OCI-LY1 (cell line): ENCODE measurements at regions not wholly inside any gene's neighbourhood (a gene's known extent, or its start where the extent isn't known, plus 50 kb on each side); places are given as distances from the start of the nearest gene placed in this dataset.
"Not testable (repeated sequence)": the region's sequence is repeated elsewhere in the genome, so short reads cannot be mapped to it uniquely, and the experiment has no call there.

Experiments used
- H2AFZ ChIP-seq: fragments of 200-600 bp; sonication (generic), shearing (Covaris generic); 2 replicates; pipeline ENCODE4 v1.6.0; 2014; ENCODE audit warnings: antibody characterized with exemption, mild to moderate bottlenecking, low read length
- H3F3A ChIP-seq: fragments of 200-600 bp; sonication (generic), shearing (Covaris generic); 2 replicates; pipeline ENCODE4 v1.6.0; 2014; ENCODE audit warnings: mild to moderate bottlenecking, antibody characterized with exemption, low read length, moderate library complexity; ENCODE audit not compliant: insufficient read depth
- H3K27ac ChIP-seq: fragments of 200-600 bp; sonication (generic); 2 replicates; pipeline ENCODE4 v1.5.1; 2014; ENCODE audit warnings: low read length, mixed run types, mild to moderate bottlenecking, low read depth; ENCODE audit not compliant: poor library complexity, severe bottlenecking
- H3K27me3 ChIP-seq: fragments of 200-600 bp; sonication (generic); 2 replicates; pipeline ENCODE4 v1.6.0; 2014; ENCODE audit warnings: antibody characterized with exemption, mild to moderate bottlenecking, low read length, moderate library complexity; ENCODE audit not compliant: insufficient read depth
- H3K36me3 ChIP-seq: fragments of 200-600 bp; sonication (generic); 2 replicates; pipeline ENCODE4 v1.6.1; 2014; ENCODE audit warnings: mild to moderate bottlenecking, antibody characterized with exemption, low read length, moderate library complexity, mixed read lengths; ENCODE audit not compliant: insufficient read depth
- H3K4me1 ChIP-seq: fragments of 200-600 bp; sonication (generic); 2 replicates; pipeline ENCODE4 v1.5.1; 2014; ENCODE audit warnings: mild to moderate bottlenecking, low read length, moderate library complexity; ENCODE audit not compliant: insufficient read depth, severe bottlenecking
- H3K4me2 ChIP-seq: fragments of 200-600 bp; sonication (generic), shearing (Covaris generic); 2 replicates; pipeline ENCODE4 v1.6.1; 2014; ENCODE audit warnings: low read length
- H3K4me3 ChIP-seq: fragments of 200-600 bp; sonication (generic); 2 replicates; pipeline ENCODE4 v1.5.1; 2014; ENCODE audit warnings: low read length, low read depth, mild to moderate bottlenecking, mixed read lengths; ENCODE audit not compliant: poor library complexity, severe bottlenecking
- H3K79me2 ChIP-seq: fragments of 200-600 bp; shearing (Covaris generic); 2 replicates; pipeline ENCODE4 v1.6.1; 2016; ENCODE audit warnings: mixed run types, low read length, mixed read lengths; ENCODE audit not compliant: insufficient read depth
- H3K9ac ChIP-seq: fragments of 200-600 bp; sonication (generic), shearing (Covaris generic); 2 replicates; pipeline ENCODE4 v1.6.1; 2014; ENCODE audit warnings: mild to moderate bottlenecking, low read length, mixed read lengths
- H3K9me2 ChIP-seq: fragments of 200-600 bp; sonication (generic), shearing (Covaris generic); 2 replicates; pipeline ENCODE4 v1.6.1; 2014; ENCODE audit warnings: low read depth, mild to moderate bottlenecking, low read length, mixed read lengths
- H3K9me3 ChIP-seq: fragments of 200-600 bp; shearing (Covaris generic); 2 replicates; pipeline ENCODE4 v1.6.1; 2014; ENCODE audit warnings: low read length, mixed read lengths
- H4K20me1 ChIP-seq: fragments of 200-600 bp; sonication (generic), shearing (Covaris generic); 2 replicates; pipeline ENCODE4 v1.6.0; 2016; ENCODE audit warnings: mild to moderate bottlenecking, low read length; ENCODE audit not compliant: insufficient read depth

DNA sequence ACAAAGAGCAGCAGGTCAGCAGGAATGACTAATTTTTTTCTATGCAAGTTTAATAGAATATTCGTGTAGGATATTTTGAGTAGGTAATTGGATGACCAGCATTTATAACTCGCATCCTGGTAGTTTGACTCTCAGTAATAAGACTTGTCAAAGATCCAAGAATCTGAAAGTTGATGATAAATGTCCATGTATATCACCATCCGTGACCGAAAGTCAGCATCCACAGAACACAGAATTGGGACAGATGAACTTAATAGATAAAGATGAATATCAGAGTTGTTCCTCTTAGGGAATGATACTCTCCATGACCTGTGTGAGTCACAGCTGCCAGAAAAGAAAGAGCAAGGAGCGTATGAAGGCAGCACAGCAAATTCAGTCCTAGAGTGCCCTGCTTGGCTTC lies 79.4 kb downstream of the CCDC74A start:
- not testable (repeated sequence) for H3K4me3 ChIP-seq, H3K4me1 ChIP-seq, H3K4me2 ChIP-seq, H2AFZ ChIP-seq, H3K36me3 ChIP-seq, H3F3A ChIP-seq, H3K9me2 ChIP-seq, H3K79me2 ChIP-seq, H3K27me3 ChIP-seq, H4K20me1 ChIP-seq, H3K27ac ChIP-seq, H3K9me3 ChIP-seq, H3K9ac ChIP-seq

DNA sequence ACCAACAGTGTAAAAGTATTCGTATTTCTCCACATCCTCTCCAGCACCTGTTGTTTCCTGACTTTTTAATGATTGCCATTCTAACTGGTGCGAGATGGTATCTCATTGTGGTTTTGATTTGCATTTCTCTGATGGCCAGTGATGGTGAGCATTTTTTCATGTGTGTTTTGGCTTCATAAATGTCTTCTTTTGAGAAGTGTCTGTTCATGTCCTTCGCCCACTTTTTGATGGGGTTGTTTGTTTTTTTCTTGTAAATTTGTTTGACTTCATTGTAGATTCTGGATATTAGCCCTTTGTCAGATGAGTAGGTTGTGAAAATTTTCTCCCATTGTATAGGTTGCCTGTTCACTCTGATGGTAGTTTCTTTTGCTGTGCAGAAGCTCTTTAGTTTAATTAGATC lies 86.9 kb downstream of the CCDC74A start:
- H3K27ac ChIP-seq, H3K79me2 ChIP-seq, H3K9ac ChIP-seq, H4K20me1 ChIP-seq, H3K36me3 ChIP-seq, H3K9me3 ChIP-seq, H3K9me2 ChIP-seq, H3F3A ChIP-seq, H3K27me3 ChIP-seq, H3K4me3 ChIP-seq, H3K4me2 ChIP-seq, H3K4me1 ChIP-seq, H2AFZ ChIP-seq: not testable (repeated sequence)

DNA sequence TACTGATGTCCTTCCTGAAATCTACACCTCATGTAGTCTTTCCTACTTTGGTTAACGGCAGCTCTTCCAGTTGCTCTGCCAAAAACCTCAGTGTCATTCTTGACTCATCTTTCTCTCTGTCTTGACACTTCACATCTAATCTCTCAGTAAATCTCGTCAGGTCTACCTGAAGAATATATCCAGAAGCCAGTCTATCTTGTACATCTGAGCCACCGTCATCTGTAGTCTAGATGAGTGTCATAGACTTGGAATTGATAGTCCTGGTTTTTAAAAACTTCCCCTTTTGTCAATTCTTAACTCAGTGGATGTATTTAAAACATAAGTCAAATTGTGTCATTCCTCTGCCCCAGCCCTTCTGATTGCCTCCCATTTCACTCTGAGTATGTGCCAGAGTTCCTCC lies 90.6 kb downstream of the CCDC74A start:
- H3K4me3 ChIP-seq, result not testable (repeated sequence)

DNA sequence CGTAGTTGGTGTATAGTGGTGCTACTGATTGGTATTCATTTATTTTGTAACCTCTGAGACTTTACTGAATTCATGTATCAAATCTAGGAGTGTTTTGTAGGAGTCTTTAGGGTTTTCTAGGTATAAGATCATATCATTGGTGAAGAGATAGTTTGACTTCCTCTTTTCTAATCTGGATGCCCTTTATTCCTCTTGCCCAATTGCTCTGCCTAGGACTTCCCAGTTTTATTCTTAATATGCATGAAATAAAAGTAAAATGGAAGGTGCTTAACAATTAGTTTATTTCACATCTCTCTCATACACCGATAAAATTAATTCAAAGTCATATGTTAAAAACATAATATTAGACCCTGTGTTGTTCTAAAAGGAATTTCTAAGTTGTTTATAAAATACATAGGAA lies 95.2 kb downstream of the CCDC74A start:
- not testable (repeated sequence) for H3K4me1 ChIP-seq, H3F3A ChIP-seq, H2AFZ ChIP-seq, H3K79me2 ChIP-seq, H3K4me3 ChIP-seq, H3K9me3 ChIP-seq, H3K27ac ChIP-seq, H3K36me3 ChIP-seq, H3K27me3 ChIP-seq, H4K20me1 ChIP-seq, H3K9me2 ChIP-seq, H3K9ac ChIP-seq, H3K4me2 ChIP-seq

More for the DNA sequence above, 90.6 kb downstream of the CCDC74A start:
- not testable (repeated sequence) for H3K4me2 ChIP-seq, H3K4me1 ChIP-seq, H3K9me3 ChIP-seq, H3K79me2 ChIP-seq, H3K27ac ChIP-seq, H3K9me2 ChIP-seq, H4K20me1 ChIP-seq, H3K9ac ChIP-seq, H3F3A ChIP-seq, H3K27me3 ChIP-seq, H2AFZ ChIP-seq, H3K36me3 ChIP-seq

DNA sequence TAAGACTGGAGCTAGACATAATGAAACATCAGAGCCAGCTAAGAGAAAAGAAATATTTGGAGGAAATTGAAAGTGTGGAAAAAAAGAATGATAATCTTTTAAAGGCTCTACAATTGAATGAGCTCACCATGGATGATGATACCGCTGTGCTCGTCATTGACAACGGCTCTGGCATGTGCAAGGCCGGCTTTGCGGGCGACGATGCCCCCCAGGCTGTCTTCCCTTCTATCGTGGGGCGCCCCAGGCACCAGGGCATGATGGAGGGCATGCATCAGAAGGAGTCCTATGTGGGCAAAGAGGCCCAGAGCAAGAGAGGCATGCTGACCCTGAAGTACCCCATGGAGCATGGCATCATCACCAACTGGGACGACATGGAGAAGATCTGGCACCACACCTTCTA lies 98.3 kb downstream of the CCDC74A start:
- H4K20me1 ChIP-seq, H3K79me2 ChIP-seq, H3F3A ChIP-seq, H3K4me2 ChIP-seq, H2AFZ ChIP-seq, H3K9ac ChIP-seq, H3K36me3 ChIP-seq, H3K9me2 ChIP-seq, H3K9me3 ChIP-seq, H3K4me3 ChIP-seq, H3K27ac ChIP-seq, H3K27me3 ChIP-seq: not testable (repeated sequence)
- peaks cover 30% of the 10 kb centered on the region for H3K4me1 ChIP-seq

DNA sequence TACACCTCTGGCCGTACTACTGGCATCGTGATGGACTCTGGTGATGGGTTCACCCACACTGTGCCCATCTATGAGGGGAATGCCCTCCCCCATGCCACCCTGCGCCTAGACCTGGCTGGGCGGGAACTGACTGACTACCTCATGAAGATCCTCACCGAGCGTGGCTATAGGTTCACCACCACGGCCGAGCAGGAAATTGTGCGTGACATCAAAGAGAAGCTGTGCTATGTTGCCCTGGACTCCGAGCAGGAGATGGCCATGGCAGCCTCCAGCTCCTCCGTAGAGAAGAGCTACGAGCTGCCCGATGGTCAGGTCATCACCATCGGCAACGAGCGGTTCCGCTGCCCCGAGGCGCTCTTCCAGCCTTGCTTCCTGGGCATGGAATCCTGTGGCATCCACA lies 98.9 kb downstream of the CCDC74A start:
- H3K27me3 ChIP-seq, H3K36me3 ChIP-seq, H4K20me1 ChIP-seq, H3K9me3 ChIP-seq, H3K79me2 ChIP-seq, H3K4me2 ChIP-seq, H3K27ac ChIP-seq, H3F3A ChIP-seq, H3K9me2 ChIP-seq, H3K9ac ChIP-seq, H2AFZ ChIP-seq, H3K4me3 ChIP-seq: not testable (repeated sequence)
- peaks cover 32% of the 10 kb centered on the region for H3K4me1 ChIP-seq

DNA sequence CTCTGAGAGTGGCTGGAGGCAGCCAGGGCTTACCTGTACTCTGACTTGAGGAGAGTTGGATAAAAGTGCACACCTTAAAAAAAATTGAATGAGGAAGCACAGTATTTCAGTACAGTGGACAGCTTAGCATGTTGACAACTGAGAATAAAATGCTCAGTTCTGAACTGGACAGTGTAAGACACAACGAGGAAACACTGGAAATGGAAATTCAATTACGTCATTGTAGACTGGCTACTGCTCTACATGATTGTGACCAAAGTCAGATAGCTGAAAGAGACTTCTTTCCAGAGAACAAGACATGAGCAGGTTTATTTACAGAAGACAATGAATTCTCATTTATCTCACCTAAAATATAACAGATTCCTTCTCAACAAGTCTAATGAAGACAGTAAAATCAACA lies 100.1 kb downstream of the CCDC74A start:
- not testable (repeated sequence) for H3K79me2 ChIP-seq, H3K4me2 ChIP-seq, H4K20me1 ChIP-seq

DNA sequence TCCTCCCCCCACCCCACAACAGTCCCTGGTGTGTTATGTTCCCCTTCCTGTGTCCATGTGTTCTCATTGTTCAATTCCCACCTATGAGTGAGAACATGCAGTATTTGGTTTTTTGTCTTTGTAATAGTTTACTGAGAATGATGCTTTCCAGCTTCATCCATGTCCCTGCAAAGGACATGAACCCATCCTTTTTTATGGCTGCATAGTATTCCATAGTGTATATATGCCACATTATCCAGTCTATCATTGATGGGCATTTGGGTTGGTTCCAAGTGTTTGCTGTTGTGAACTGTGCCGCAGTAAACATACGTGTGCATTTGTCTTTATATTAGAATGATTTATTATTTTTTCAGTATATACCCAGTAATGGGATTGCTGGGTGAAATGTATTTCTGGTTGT lies 104.0 kb downstream of the CCDC74A start:
- H3K27me3 ChIP-seq, H2AFZ ChIP-seq, H3K9me2 ChIP-seq, H3K27ac ChIP-seq, H3K36me3 ChIP-seq, H3F3A ChIP-seq, H4K20me1 ChIP-seq, H3K4me2 ChIP-seq, H3K9me3 ChIP-seq, H3K4me3 ChIP-seq, H3K9ac ChIP-seq, H3K79me2 ChIP-seq: not testable (repeated sequence)
- peaks cover 42% of the 10 kb centered on the region for H3K4me1 ChIP-seq

More for the DNA sequence above, 100.1 kb downstream of the CCDC74A start:
- not testable (repeated sequence) for H2AFZ ChIP-seq, H3K27ac ChIP-seq, H3F3A ChIP-seq, H3K27me3 ChIP-seq, H3K9me2 ChIP-seq, H3K4me3 ChIP-seq, H3K9me3 ChIP-seq, H3K9ac ChIP-seq, H3K36me3 ChIP-seq
- H3K4me1 ChIP-seq, result peaks cover 32% of the 10 kb centered on the region
